ENCODE measurements at regions not wholly inside any gene's neighbourhood (a gene's known extent, or its start where the extent isn't known, plus 50 kb on each side); places are given as distances from the start of the nearest gene placed in this dataset.
A peak's percentile ranks its signal among the peaks of the same experiment; 100 is the strongest.

DNA sequence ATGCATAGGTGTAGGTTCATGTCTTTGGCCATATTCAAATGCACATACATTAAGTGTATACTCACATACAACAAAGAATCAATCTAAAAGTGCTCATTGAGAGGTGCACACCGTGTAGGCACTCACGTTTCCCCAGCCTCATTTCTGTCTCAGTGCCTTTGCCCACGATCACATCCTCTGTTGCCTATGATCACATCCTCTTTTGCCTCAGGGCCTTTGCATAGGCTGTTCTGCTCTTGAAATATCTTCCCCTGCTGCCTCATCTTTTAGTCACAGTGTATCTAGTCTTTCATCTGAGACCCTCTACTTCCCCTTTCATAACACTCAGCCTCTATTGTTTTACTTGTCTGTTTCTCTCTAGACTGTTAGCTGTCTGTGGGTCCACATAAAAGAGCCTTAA lies 69.3 kb downstream of the FOXD2 start:
- TF ChIP-seq, protein P1, sequence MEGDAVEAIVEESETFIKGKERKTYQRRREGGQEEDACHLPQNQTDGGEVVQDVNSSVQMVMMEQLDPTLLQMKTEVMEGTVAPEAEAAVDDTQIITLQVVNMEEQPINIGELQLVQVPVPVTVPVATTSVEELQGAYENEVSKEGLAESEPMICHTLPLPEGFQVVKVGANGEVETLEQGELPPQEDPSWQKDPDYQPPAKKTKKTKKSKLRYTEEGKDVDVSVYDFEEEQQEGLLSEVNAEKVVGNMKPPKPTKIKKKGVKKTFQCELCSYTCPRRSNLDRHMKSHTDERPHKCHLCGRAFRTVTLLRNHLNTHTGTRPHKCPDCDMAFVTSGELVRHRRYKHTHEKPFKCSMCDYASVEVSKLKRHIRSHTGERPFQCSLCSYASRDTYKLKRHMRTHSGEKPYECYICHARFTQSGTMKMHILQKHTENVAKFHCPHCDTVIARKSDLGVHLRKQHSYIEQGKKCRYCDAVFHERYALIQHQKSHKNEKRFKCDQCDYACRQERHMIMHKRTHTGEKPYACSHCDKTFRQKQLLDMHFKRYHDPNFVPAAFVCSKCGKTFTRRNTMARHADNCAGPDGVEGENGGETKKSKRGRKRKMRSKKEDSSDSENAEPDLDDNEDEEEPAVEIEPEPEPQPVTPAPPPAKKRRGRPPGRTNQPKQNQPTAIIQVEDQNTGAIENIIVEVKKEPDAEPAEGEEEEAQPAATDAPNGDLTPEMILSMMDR (IDR thresholded peaks at IDR 0.05) = no peak
- Mint-ChIP-seq H3K9me3 (no peaks in the 10 kb centered on the region), H3K36me3 (no peaks in the 10 kb centered on the region), H3K4me1 (peaks cover 4 to 10% of the 10 kb centered on the region in 2 donors), H3K27me3 (ENCODE audit: low read depth in 2 of 2) (peaks cover 39 to 42% of the 10 kb centered on the region in 2 donors), H3K4me3 (peak overlapping the region; percentile 45), H3K27ac (no peak overlapping the region)
- Histone ChIP-seq H3K27me3 (ENCODE audit: control insufficient read depth, insufficient read depth, low read length) (peaks cover 32% of the 10 kb centered on the region), H3K9me3 (ENCODE audit: control insufficient read depth, insufficient read depth, low read length) (no peaks in the 10 kb centered on the region), H3K36me3 (ENCODE audit: control insufficient read depth, insufficient read depth, low read length) (no peaks in the 10 kb centered on the region), H3K4me1 (ENCODE audit: control insufficient read depth, insufficient read depth, low read length) (peaks cover 15% of the 10 kb centered on the region), H3K4me3 (ENCODE audit: low read length) (no peak overlapping the region), H3K27ac (ENCODE audit: low read length) (no peak overlapping the region)
- intact Hi-C loops (cut with micrococcal nuclease) = no loop called here
- no peak for DNase-seq
- 65% methylated on average over 3 of the region's 3 CpGs for WGBS (ENCODE audit: insufficient coverage)
- no peak for ATAC-seq

DNA sequence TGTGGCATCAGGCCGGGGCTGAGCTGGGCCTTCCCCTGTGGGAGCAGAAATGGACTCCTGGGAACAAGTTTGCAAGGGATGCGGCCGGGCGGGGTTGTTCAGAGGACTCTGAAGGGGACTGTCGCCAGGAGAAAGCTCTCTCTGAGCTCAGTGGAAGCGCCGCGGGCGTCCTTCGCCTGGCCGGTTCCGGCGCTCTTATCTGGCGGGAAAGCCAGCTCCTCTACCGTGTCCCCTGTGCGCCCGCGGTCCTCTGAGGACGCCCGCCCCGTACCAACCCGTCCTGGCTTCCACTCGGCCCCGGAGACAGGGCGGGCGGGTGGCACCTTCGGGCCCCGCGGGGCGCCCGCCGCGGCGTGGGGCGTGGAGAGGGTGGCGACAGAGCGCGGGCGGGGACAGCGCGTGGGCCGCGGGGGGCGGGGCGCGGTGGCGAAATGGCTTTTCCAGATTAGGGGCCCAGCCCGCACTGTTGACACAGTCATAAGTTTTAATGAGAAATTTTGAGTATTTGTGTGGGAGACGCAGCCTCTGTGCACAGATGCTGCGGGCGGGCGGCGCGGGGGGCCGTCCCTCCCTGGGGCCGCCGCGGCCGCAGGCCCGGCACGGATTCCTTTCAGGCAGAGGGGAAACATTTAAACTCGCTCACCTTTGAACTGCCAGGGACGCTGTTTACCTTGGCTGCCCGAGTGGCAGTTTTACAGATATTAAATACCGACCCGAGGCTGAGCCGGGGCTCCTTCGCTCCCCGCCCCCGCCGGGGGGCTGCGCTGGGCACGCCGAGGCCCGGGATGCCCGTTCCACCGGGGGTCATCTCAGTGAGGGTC lies 70.2 kb downstream of the FOXD2 start:
- peaks cover 41 to 48% of the 10 kb centered on the region in 2 donors for H3K27me3 Mint-ChIP-seq (ENCODE audit: low read depth in 2 of 2)
- H3K4me1 Mint-ChIP-seq = peaks cover 4 to 10% of the 10 kb centered on the region in 2 donors
- H3K36me3 Mint-ChIP-seq = no peaks in the 10 kb centered on the region
- intact Hi-C loops (cut with micrococcal nuclease) = no loop called here
- Histone ChIP-seq H3K4me1 (ENCODE audit: control insufficient read depth, insufficient read depth, low read length) (peaks cover 15% of the 10 kb centered on the region), H3K4me3 (ENCODE audit: low read length) (no peak overlapping the region), H3K36me3 (ENCODE audit: control insufficient read depth, insufficient read depth, low read length) (no peaks in the 10 kb centered on the region), H3K9me3 (ENCODE audit: control insufficient read depth, insufficient read depth, low read length) (no peaks in the 10 kb centered on the region), H3K27ac (ENCODE audit: low read length) (no peak overlapping the region), H3K27me3 (ENCODE audit: control insufficient read depth, insufficient read depth, low read length) (peaks cover 32% of the 10 kb centered on the region)
- TF ChIP-seq, protein P1 (IDR thresholded peaks at IDR 0.05) = no peak
- peak in 1 of 2 donors; percentile 5 for DNase-seq
- H3K4me3 Mint-ChIP-seq = peak overlapping the region; percentile 89
- no peak overlapping the region for H3K27ac Mint-ChIP-seq
- WGBS (ENCODE audit: insufficient coverage) = 2% methylated on average over 77 of the region's 77 CpGs
- no peaks in the 10 kb centered on the region for H3K9me3 Mint-ChIP-seq
- ATAC-seq = peak; percentile 26 to 81 (median 62)

DNA sequence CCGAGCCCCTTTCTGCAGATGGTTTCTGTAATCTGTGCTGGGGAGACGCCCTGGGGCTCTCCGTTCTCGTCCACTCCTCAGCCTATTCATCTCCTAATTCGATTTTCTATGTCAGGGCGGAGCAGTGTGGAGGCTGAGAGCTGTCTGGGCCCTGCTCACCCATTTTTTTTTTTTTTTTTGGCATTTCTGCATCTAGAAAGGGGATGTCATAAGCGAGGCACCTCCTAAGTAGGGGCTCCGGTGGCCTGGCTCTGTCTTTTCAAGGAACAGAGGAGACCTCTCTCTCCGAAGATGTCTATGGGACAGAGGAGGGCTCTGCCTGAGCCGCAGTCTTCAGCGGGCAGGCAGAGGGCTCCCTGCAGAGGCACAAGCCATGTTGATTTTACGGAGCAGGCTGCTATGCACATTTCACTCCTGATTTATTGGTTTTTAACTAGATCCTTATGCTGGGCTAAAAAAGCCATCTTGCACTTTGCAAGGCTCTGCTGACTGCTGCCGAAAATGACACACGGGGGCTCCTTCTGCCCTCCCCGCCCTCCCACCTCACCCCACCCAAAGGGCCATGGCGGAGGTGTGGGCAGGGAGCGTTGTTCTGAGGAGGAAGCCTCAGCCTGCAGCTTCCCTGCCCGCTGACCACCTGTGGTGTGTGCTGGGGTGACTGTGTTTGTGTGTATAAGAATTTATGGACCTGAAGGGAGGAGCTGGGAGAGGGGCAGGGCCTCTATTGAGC lies 71.0 kb downstream of the FOXD2 start:
- H3K27ac ChIP-seq (ENCODE audit: low read length) = no peak overlapping the region
- H3K27me3 ChIP-seq (ENCODE audit: control insufficient read depth, insufficient read depth, low read length) = peaks cover 27% of the 10 kb centered on the region
- no peaks in the 10 kb centered on the region for H3K36me3 ChIP-seq (ENCODE audit: control insufficient read depth, insufficient read depth, low read length)
- 12% methylated on average over 15 of the region's 18 CpGs for WGBS (ENCODE audit: insufficient coverage)
- Mint-ChIP-seq H3K4me1 (peaks cover 4 to 5% of the 10 kb centered on the region in 2 donors), H3K36me3 (no peaks in the 10 kb centered on the region), H3K9me3 (no peaks in the 10 kb centered on the region), H3K27me3 (ENCODE audit: low read depth in 2 of 2) (peaks cover 35 to 48% of the 10 kb centered on the region in 2 donors), H3K27ac (no peak overlapping the region), H3K4me3 (peak overlapping the region; percentile 89)
- H3K9me3 ChIP-seq (ENCODE audit: control insufficient read depth, insufficient read depth, low read length) = no peaks in the 10 kb centered on the region
- ATAC-seq (peak in 1 of 3 donors; percentile 39), DNase-seq (no peak)
- H3K4me3 ChIP-seq (ENCODE audit: low read length) = no peak overlapping the region
- TF ChIP-seq, protein P1 (IDR thresholded peaks at IDR 0.05) = no peak
- intact Hi-C loops (cut with micrococcal nuclease) = no loop called here
- peaks cover 15% of the 10 kb centered on the region for H3K4me1 ChIP-seq (ENCODE audit: control insufficient read depth, insufficient read depth, low read length)
